WTC11 (cell line): ENCODE measurements at regions not wholly inside any gene's neighbourhood (a gene's known extent, or its start where the extent isn't known, plus 50 kb on each side); places are given as distances from the start of the nearest gene placed in this dataset.

ENCODE experiments used
- IRF1 ChIP-seq: sonication (generic); formaldehyde crosslinking; IDR thresholded peaks from 2 replicates; pipeline ENCODE4 v1.8.0; 2023; ENCODE audit warnings: missing genetic modification reagents
- NFYB ChIP-seq: sonication (generic); formaldehyde crosslinking; conservative IDR thresholded peaks from 2 replicates; pipeline ENCODE4 v1.8.0; 2022; ENCODE audit warnings: low read depth, missing genetic modification reagents
- NR3C1 ChIP-seq: sonication (generic); formaldehyde crosslinking; conservative IDR thresholded peaks from 2 replicates; pipeline ENCODE4 v1.8.1; 2023; ENCODE audit warnings: low read depth, mild to moderate bottlenecking, missing genetic modification reagents
- ZNF138 ChIP-seq: sonication (generic); formaldehyde crosslinking; conservative IDR thresholded peaks from 2 replicates; pipeline ENCODE4 v1.8.1; 2022; ENCODE audit warnings: mild to moderate bottlenecking, moderate library complexity, missing genetic modification reagents
- TF ChIP-seq, protein P1 (sequence below): sonication (generic); formaldehyde crosslinking; IDR thresholded peaks from 2 replicates; pipeline ENCODE4 v1.8.0; 2023; ENCODE audit warnings: missing genetic modification reagents, mild to moderate bottlenecking, borderline replicate concordance
- TF ChIP-seq, protein P2 (sequence below): sonication (generic); formaldehyde crosslinking; IDR thresholded peaks from 2 replicates; pipeline ENCODE4 v1.8.0; 2022; ENCODE audit warnings: mild to moderate bottlenecking, missing genetic modification reagents
- TF ChIP-seq, protein P3 (sequence below): fragments of 250-450 bp; sonication (Bioruptor Pico); IDR thresholded peaks from 2 replicates; pipeline ENCODE4 v1.9.0; 2021; ENCODE audit warnings: moderate library complexity, mild to moderate bottlenecking, inconsistent platforms, borderline replicate concordance
- TF ChIP-seq, protein P4 (sequence below): sonication (generic); formaldehyde crosslinking; IDR thresholded peaks from 2 replicates; pipeline ENCODE4 v1.8.1; 2023; ENCODE audit warnings: mild to moderate bottlenecking, moderate library complexity, missing genetic modification reagents
- TF ChIP-seq, protein P5 (sequence below): sonication (generic); formaldehyde crosslinking; IDR thresholded peaks from 2 replicates; pipeline ENCODE4 v1.8.1; 2022; ENCODE audit warnings: mild to moderate bottlenecking, missing genetic modification reagents, moderate library complexity, borderline replicate concordance
- TF ChIP-seq, protein P6 (sequence below): sonication (generic); formaldehyde crosslinking; IDR thresholded peaks from 2 replicates; pipeline ENCODE4 v1.8.1; 2023; ENCODE audit warnings: mild to moderate bottlenecking, missing genetic modification reagents, moderate library complexity
- TF ChIP-seq, protein P7 (sequence below): fragments of 250-450 bp; sonication (Bioruptor Pico); IDR thresholded peaks from 2 replicates; pipeline ENCODE4 v1.9.0; 2021; ENCODE audit warnings: mild to moderate bottlenecking

- TF ChIP-seq, protein P1, sequence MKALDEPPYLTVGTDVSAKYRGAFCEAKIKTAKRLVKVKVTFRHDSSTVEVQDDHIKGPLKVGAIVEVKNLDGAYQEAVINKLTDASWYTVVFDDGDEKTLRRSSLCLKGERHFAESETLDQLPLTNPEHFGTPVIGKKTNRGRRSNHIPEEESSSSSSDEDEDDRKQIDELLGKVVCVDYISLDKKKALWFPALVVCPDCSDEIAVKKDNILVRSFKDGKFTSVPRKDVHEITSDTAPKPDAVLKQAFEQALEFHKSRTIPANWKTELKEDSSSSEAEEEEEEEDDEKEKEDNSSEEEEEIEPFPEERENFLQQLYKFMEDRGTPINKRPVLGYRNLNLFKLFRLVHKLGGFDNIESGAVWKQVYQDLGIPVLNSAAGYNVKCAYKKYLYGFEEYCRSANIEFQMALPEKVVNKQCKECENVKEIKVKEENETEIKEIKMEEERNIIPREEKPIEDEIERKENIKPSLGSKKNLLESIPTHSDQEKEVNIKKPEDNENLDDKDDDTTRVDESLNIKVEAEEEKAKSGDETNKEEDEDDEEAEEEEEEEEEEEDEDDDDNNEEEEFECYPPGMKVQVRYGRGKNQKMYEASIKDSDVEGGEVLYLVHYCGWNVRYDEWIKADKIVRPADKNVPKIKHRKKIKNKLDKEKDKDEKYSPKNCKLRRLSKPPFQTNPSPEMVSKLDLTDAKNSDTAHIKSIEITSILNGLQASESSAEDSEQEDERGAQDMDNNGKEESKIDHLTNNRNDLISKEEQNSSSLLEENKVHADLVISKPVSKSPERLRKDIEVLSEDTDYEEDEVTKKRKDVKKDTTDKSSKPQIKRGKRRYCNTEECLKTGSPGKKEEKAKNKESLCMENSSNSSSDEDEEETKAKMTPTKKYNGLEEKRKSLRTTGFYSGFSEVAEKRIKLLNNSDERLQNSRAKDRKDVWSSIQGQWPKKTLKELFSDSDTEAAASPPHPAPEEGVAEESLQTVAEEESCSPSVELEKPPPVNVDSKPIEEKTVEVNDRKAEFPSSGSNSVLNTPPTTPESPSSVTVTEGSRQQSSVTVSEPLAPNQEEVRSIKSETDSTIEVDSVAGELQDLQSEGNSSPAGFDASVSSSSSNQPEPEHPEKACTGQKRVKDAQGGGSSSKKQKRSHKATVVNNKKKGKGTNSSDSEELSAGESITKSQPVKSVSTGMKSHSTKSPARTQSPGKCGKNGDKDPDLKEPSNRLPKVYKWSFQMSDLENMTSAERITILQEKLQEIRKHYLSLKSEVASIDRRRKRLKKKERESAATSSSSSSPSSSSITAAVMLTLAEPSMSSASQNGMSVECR = no peak
- TF ChIP-seq, protein P2, sequence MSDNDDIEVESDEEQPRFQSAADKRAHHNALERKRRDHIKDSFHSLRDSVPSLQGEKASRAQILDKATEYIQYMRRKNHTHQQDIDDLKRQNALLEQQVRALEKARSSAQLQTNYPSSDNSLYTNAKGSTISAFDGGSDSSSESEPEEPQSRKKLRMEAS = no peak
- TF ChIP-seq, protein P3, sequence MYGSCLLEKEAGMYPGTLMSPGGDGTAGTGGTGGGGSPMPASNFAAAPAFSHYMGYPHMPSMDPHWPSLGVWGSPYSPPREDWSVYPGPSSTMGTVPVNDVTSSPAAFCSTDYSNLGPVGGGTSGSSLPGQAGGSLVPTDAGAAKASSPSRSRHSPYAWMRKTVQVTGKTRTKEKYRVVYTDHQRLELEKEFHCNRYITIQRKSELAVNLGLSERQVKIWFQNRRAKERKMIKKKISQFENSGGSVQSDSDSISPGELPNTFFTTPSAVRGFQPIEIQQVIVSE (CRISPR knock-in tag) = no peak
- TF ChIP-seq NFYB (no peak), ZNF138 (no peak), IRF1 (CRISPR knock-in tag) (no peak), NR3C1 (CRISPR knock-in tag) (no peak)
- TF ChIP-seq, protein P4, sequence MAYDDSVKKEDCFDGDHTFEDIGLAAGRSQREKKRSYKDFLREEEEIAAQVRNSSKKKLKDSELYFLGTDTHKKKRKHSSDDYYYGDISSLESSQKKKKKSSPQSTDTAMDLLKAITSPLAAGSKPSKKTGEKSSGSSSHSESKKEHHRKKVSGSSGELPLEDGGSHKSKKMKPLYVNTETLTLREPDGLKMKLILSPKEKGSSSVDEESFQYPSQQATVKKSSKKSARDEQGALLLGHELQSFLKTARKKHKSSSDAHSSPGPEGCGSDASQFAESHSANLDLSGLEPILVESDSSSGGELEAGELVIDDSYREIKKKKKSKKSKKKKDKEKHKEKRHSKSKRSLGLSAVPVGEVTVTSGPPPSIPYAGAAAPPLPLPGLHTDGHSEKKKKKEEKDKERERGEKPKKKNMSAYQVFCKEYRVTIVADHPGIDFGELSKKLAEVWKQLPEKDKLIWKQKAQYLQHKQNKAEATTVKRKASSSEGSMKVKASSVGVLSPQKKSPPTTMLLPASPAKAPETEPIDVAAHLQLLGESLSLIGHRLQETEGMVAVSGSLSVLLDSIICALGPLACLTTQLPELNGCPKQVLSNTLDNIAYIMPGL (CRISPR knock-in tag) = no peak
- TF ChIP-seq, protein P5, sequence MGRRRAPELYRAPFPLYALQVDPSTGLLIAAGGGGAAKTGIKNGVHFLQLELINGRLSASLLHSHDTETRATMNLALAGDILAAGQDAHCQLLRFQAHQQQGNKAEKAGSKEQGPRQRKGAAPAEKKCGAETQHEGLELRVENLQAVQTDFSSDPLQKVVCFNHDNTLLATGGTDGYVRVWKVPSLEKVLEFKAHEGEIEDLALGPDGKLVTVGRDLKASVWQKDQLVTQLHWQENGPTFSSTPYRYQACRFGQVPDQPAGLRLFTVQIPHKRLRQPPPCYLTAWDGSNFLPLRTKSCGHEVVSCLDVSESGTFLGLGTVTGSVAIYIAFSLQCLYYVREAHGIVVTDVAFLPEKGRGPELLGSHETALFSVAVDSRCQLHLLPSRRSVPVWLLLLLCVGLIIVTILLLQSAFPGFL = no peak
- TF ChIP-seq, protein P6, sequence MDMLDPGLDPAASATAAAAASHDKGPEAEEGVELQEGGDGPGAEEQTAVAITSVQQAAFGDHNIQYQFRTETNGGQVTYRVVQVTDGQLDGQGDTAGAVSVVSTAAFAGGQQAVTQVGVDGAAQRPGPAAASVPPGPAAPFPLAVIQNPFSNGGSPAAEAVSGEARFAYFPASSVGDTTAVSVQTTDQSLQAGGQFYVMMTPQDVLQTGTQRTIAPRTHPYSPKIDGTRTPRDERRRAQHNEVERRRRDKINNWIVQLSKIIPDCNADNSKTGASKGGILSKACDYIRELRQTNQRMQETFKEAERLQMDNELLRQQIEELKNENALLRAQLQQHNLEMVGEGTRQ (CRISPR knock-in tag) = no peak
- TF ChIP-seq, protein P7, sequence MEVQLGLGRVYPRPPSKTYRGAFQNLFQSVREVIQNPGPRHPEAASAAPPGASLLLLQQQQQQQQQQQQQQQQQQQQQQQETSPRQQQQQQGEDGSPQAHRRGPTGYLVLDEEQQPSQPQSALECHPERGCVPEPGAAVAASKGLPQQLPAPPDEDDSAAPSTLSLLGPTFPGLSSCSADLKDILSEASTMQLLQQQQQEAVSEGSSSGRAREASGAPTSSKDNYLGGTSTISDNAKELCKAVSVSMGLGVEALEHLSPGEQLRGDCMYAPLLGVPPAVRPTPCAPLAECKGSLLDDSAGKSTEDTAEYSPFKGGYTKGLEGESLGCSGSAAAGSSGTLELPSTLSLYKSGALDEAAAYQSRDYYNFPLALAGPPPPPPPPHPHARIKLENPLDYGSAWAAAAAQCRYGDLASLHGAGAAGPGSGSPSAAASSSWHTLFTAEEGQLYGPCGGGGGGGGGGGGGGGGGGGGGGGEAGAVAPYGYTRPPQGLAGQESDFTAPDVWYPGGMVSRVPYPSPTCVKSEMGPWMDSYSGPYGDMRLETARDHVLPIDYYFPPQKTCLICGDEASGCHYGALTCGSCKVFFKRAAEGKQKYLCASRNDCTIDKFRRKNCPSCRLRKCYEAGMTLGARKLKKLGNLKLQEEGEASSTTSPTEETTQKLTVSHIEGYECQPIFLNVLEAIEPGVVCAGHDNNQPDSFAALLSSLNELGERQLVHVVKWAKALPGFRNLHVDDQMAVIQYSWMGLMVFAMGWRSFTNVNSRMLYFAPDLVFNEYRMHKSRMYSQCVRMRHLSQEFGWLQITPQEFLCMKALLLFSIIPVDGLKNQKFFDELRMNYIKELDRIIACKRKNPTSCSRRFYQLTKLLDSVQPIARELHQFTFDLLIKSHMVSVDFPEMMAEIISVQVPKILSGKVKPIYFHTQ (CRISPR knock-in tag) = no peak
Observed at GRCh38 chr11:129620237-129621104, 195.2 kb upstream of the TMEM45B start (continued).
